IMR-90 (cell line): ENCODE measurements at regions not wholly inside any gene's neighbourhood (a gene's known extent, or its start where the extent isn't known, plus 50 kb on each side); places are given as distances from the start of the nearest gene placed in this dataset.

Experiments
- ATAC-seq: fragments of 200-7000 bp; cut with Tn5 transposase; 2 replicates; pipeline ENCODE4 v1.9.1; 2020; ENCODE audit warnings: low read depth, mild to moderate bottlenecking, moderate library complexity
- BruUV-seq: library from RNA; stranded (reverse); fragments of 400-500 nt; replicated peaks from 2 replicates; lab custom pipeline; 2021; lab: Mats Ljungman, UMichigan
- CTCF ChIA-PET: fragments of 300-600 bp; formaldehyde crosslinking; extraction: SDS; loops from one replicate; lab custom pipeline; 2021; ENCODE audit warnings: antibody characterized with exemption; lab: Yijun Ruan, JAX
- POLR2A ChIA-PET: fragments of 300-600 bp; sonication (Branson Sonifier 250); formaldehyde crosslinking; loops from one replicate; lab custom pipeline; 2022; ENCODE audit warnings: antibody characterized with exemption; ENCODE audit not compliant: unreplicated experiment; lab: Charles Lee
- DNase-seq: peaks from one replicate; pipeline ENCODE4 v3.0.0; 2013
- H2AFZ ChIP-seq: replicated peaks from 2 replicates; pipeline ENCODE3; 2013; ENCODE audit warnings: low read length, mild to moderate bottlenecking; ENCODE audit not compliant: poor library complexity
- H2AK5ac ChIP-seq: 2 replicates; pipeline ENCODE4 v1.6.1; 2013; ENCODE audit warnings: low read depth, low read length, inconsistent platforms
- H2AK9ac ChIP-seq: replicated peaks from 2 replicates; pipeline ENCODE3; 2013; ENCODE audit warnings: mild to moderate bottlenecking, low read depth, low read length, moderate library complexity; ENCODE audit not compliant: poor library complexity
- H2BK120ac ChIP-seq: 2 replicates; pipeline ENCODE4 v1.6.1; 2013; ENCODE audit warnings: low read depth, low read length, inconsistent platforms
- H2BK15ac ChIP-seq: 3 replicates; pipeline ENCODE4 v1.6.1; 2013; ENCODE audit warnings: low read depth, low read length, inconsistent platforms
- H2BK20ac ChIP-seq: 2 replicates; pipeline ENCODE4 v1.6.1; 2013; ENCODE audit warnings: low read depth, mild to moderate bottlenecking, inconsistent platforms, low read length, moderate library complexity
- H2BK5ac ChIP-seq: 2 replicates; pipeline ENCODE4 v1.6.1; 2013; ENCODE audit warnings: mild to moderate bottlenecking, low read depth, low read length, inconsistent platforms; ENCODE audit not compliant: poor library complexity, severe bottlenecking
- H3K14ac ChIP-seq: replicated peaks from 2 replicates; pipeline ENCODE4 v1.6.1; 2013; ENCODE audit warnings: low read depth, low read length, inconsistent platforms
- H3K18ac ChIP-seq: 2 replicates; pipeline ENCODE4 v1.6.1; 2013; ENCODE audit warnings: low read depth, low read length, control low read depth
- H3K23ac ChIP-seq: 2 replicates; pipeline ENCODE4 v1.6.1; 2013; ENCODE audit warnings: low read depth, low read length, inconsistent platforms
- H3K27ac ChIP-seq: 2 replicates; pipeline ENCODE4 v1.5.1; 2013; ENCODE audit warnings: mild to moderate bottlenecking, control low read depth, low read length; ENCODE audit not compliant: insufficient read depth
- H3K27me3 ChIP-seq: 2 replicates; pipeline ENCODE4 v1.6.1; 2013; ENCODE audit warnings: low read length; ENCODE audit not compliant: control insufficient read depth, insufficient read depth
- H3K36me3 ChIP-seq: 2 replicates; pipeline ENCODE4 v1.6.1; 2013; ENCODE audit warnings: low read length, mixed read lengths; ENCODE audit not compliant: control insufficient read depth, insufficient read depth
- H3K4ac ChIP-seq: 2 replicates; pipeline ENCODE4 v1.6.1; 2013; ENCODE audit warnings: low read depth, low read length, inconsistent platforms
- H3K4me1 ChIP-seq: 2 replicates; pipeline ENCODE4 v1.6.1; 2013; ENCODE audit warnings: low read length, mixed read lengths; ENCODE audit not compliant: control insufficient read depth, insufficient read depth
- H3K4me2 ChIP-seq: 2 replicates; pipeline ENCODE4 v1.6.1; 2013; ENCODE audit warnings: low read depth, mild to moderate bottlenecking, control low read depth, low read length, moderate library complexity
- H3K4me3 ChIP-seq: 2 replicates; pipeline ENCODE4 v1.5.1; 2013; ENCODE audit warnings: low read depth, mild to moderate bottlenecking, control low read depth, low read length, moderate library complexity; ENCODE audit not compliant: insufficient read depth
- H3K56ac ChIP-seq: 2 replicates; pipeline ENCODE4 v1.6.1; 2013; ENCODE audit warnings: low read length, inconsistent platforms; ENCODE audit not compliant: insufficient read depth; ENCODE audit errors: extremely low read depth
- H3K79me1 ChIP-seq, 2 experiments: 2 replicates each; pipeline ENCODE4 v1.6.1; 2013; ENCODE audit warnings: low read length in 2 of 2, inconsistent platforms in 1 of 2, low read depth in 1 of 2
- H3K9ac ChIP-seq: 2 replicates; pipeline ENCODE4 v1.6.1; 2013; ENCODE audit warnings: low read depth, low read length, control low read depth
- H3K9me1 ChIP-seq: 2 replicates; pipeline ENCODE4 v1.6.1; 2013; ENCODE audit warnings: low read length, inconsistent platforms; ENCODE audit not compliant: insufficient read depth
- H3K9me3 ChIP-seq: 2 replicates; pipeline ENCODE4 v1.6.1; 2013; ENCODE audit warnings: low read length; ENCODE audit not compliant: control insufficient read depth, insufficient read depth
- H4K20me1 ChIP-seq: 2 replicates; pipeline ENCODE4 v1.6.1; 2013; ENCODE audit warnings: low read length, inconsistent platforms; ENCODE audit not compliant: insufficient read depth
- H4K5ac ChIP-seq: 2 replicates; pipeline ENCODE4 v1.6.1; 2013; ENCODE audit warnings: mild to moderate bottlenecking, low read depth, low read length, control low read depth
- H4K8ac ChIP-seq, 2 experiments: 2 replicates each; pipeline ENCODE4 v1.6.1; 2013; ENCODE audit warnings: low read depth in 2 of 2, low read length in 2 of 2, control low read depth in 1 of 2, inconsistent platforms in 1 of 2
- H4K91ac ChIP-seq: 2 replicates; pipeline ENCODE4 v1.6.1; 2013; ENCODE audit warnings: low read depth, low read length, inconsistent platforms; ENCODE audit not compliant: insufficient read depth
- CTCF ChIP-seq: conservative IDR thresholded peaks from 2 replicates; pipeline ENCODE4 v1.5.1; 2012; ENCODE audit warnings: mild to moderate bottlenecking, low read depth, low read length, improper control_type of control experiment
- MXI1 ChIP-seq: IDR thresholded peaks from 2 replicates; pipeline ENCODE4 v1.6.1; 2012; ENCODE audit warnings: low read depth, mild to moderate bottlenecking, low read length, moderate library complexity, borderline replicate concordance
- POLR2A ChIP-seq: IDR thresholded peaks from 2 replicates; pipeline ENCODE4 v1.6.1; 2012; ENCODE audit warnings: mild to moderate bottlenecking, low read depth, low read length
- RAD21 ChIP-seq: IDR thresholded peaks from 2 replicates; pipeline ENCODE4 v1.6.1; 2012; ENCODE audit warnings: low read length, improper control_type of control experiment
- RCOR1 ChIP-seq: IDR thresholded peaks from 2 replicates; pipeline ENCODE4 v1.6.1; 2012; ENCODE audit warnings: mild to moderate bottlenecking, low read length, improper control_type of control experiment; ENCODE audit not compliant: insufficient replicate concordance
- RFX5 ChIP-seq: IDR thresholded peaks from 2 replicates; pipeline ENCODE4 v1.8.0; 2012; ENCODE audit warnings: low read depth, mild to moderate bottlenecking, low read length, moderate library complexity
- SMC3 ChIP-seq: fragments of 150-350 bp; IDR thresholded peaks from 2 replicates; pipeline ENCODE4 v1.6.1; 2016; ENCODE audit warnings: low read depth, mild to moderate bottlenecking, antibody characterized with exemption, low read length, moderate library complexity
- WGBS, 2 experiments: methylation state at CpG; one replicate each; pipeline versions ENCODE4 v1.1.5 to v1.1.7; 2013; ENCODE audit warnings: missing lambda C conversion rate in 2 of 2; ENCODE audit not compliant: insufficient read length in 1 of 2; ENCODE audit errors: extremely low coverage in 2 of 2; 5-methylcytosine and 5-hydroxymethylcytosine counted together
- dilution Hi-C: fragments of 300-500 bp; cut with HindIII; formaldehyde crosslinking; loops from one replicate; pipeline ENCODE4 v1.14.3; 2018; ENCODE audit warnings: low sequenced_read_pairs; ENCODE audit not compliant: unreplicated experiment
- in situ Hi-C: fragments of 300-500 bp; cut with MboI; formaldehyde crosslinking; loops from 3 replicates; pipeline ENCODE4 v1.14.3; 2019; ENCODE audit warnings: low sequenced_read_pairs, inconsistent platforms, mixed read lengths
- intact Hi-C: fragments of 100-400 bp; cut with micrococcal nuclease; formaldehyde crosslinking; loops from 2 replicates; pipeline ENCODE4 v1.10.0; 2022

GRCh38 chr7:63029207-63029522, 969.5 kb upstream of the ZNF722 start:
- Histone ChIP-seq H3K4me1 (no peaks in the 10 kb centered on the region), H3K27ac (no peak overlapping the region), H2BK15ac (no peak overlapping the region), H3K4me3 (no peak overlapping the region), H3K79me1 (no peaks in the 10 kb centered on the region), H3K36me3 (no peaks in the 10 kb centered on the region), H2AK9ac (no peak overlapping the region), H4K91ac (no peak overlapping the region), H4K8ac (no peak overlapping the region), H4K5ac (no peak overlapping the region), H3K9me1 (no peaks in the 10 kb centered on the region), H3K18ac (no peak overlapping the region), H2AFZ (no peak overlapping the region), H2BK5ac (no peak overlapping the region), H3K56ac (no peak overlapping the region), H4K20me1 (no peaks in the 10 kb centered on the region), H2BK20ac (no peak overlapping the region), H3K14ac (no peak overlapping the region), H2BK120ac (no peak overlapping the region), H3K23ac (no peak overlapping the region), H3K27me3 (no peaks in the 10 kb centered on the region), H3K9ac (no peak overlapping the region), H2AK5ac (no peak overlapping the region), H3K4me2 (no peak overlapping the region), H3K9me3 (peaks cover 16% of the 10 kb centered on the region; the same call in 1 of the 2 replicates), H3K4ac (no peak overlapping the region)
- TF ChIP-seq CTCF (no peak), POLR2A (no peak), MXI1 (no peak), SMC3 (no peak), RCOR1 (no peak), RAD21 (no peak), RFX5 (no peak)
- ChIA-PET POLR2A (no interaction called here), CTCF (no interaction called here)
- intact Hi-C loops: no loop called here
- dilution Hi-C loops: no loop called here
- no TSS peak for BruUV-seq
- in situ Hi-C loops: no loop called here
- no peak for ATAC-seq
- WGBS, 2 experiments: 17% methylated on average over 1 of the region's 3 CpGs; no CpG with 5 or more reads in 1 of the 2 experiments
- no peak for DNase-seq
